ENCODE measurements at regions not wholly inside any gene's neighbourhood (a gene's known extent, or its start where the extent isn't known, plus 50 kb on each side); places are given as distances from the start of the nearest gene placed in this dataset.

GRCh38 chr12:111029732-111030131 lies 109.4 kb upstream of the MYL2 start:
- no peak for TF ChIP-seq CEBPB (IDR thresholded peaks at IDR 0.05; ENCODE audit: low read depth, low read length)
- TF ChIP-seq ATF3 (IDR thresholded peaks at IDR 0.05; ENCODE audit: insufficient read depth, low read depth, low read length) = no peak
- TF ChIP-seq CTCF (IDR thresholded peaks at IDR 0.05; ENCODE audit: control extremely low read depth in 1 of 3, insufficient read depth in 1 of 3, low read depth in 1 of 3, low read length in 3 of 3) = no peak
- no peak for TF ChIP-seq FOSL1 (IDR thresholded peaks at IDR 0.05; ENCODE audit: insufficient read depth, low read depth, low read length)
- TF ChIP-seq EZH2 (IDR thresholded peaks at IDR 0.05; ENCODE audit: low read depth, low read length, severe bottlenecking) = no peak
- TF ChIP-seq E2F6 (IDR thresholded peaks at IDR 0.05) = no peak
- TF ChIP-seq JUND (IDR thresholded peaks at IDR 0.05; ENCODE audit: low read length) = no peak
